Putamen (tissue), 1 donor: ENCODE measurements at regions not wholly inside any gene's neighbourhood (a gene's known extent, or its start where the extent isn't known, plus 50 kb on each side); places are given as distances from the start of the nearest gene placed in this dataset.

Source experiments
- DNase-seq: peaks from one replicate; pipeline ENCODE4 v3.0.0-alpha.2; 2016; ENCODE audit warnings: low spot score

DNA sequence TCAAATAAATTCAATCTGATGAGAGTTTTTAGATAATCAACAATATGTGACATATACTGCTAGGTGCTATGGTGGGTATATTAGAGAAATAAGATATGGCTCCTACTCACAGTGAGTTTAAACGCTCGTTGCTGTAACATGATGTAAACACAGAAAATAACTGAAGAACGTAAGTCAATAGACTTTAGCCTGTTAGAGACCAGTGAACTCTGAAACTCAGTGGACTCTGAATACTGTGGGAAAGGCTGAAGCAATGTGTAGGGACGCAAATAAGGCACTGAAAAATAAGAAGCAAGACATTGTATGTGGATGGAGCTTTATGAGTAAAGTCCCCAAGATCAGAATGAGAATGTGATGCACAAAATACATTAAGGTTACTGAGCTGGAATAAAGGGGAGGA lies 431.6 kb downstream of the TFAP2B start:
- DNase-seq = no peak

DNA sequence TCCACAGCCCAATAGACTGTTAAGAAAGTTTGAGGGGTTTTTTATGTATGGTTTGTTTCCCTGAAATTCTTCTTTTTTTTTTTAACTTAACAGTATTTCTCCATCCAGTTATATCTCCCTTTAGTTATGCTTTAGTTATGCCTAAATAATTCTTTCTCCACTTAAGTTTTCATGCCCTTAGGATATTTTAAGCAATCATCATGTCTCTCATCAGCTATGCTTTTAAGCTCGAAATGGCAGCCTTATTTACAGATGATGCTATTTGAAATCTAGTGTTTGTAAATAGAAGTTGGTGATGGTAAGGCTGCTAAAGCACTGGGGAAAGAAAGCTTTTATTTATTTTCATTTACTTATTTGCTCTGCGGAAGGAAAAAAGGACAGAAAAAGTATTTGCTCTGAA lies 439.3 kb downstream of the TFAP2B start:
- DNase-seq = no peak

DNA sequence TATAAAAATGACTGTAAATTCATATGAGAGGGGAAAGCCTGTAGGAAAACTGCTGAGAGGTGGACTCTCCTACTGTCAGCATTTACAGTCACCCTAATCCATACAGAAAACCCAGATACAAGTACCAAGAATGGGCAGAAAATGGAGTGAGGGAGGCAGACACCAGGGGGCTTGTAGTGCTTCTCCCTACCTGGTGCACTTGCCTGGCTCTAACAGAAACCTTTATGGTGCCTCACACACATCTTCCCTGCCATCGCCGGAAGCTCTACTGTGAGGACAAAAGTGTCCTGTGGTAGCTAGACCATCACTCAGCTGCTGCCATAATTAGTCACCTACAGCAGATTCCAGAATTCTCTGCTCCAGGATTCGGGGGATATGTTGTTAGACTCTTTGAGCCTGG lies 441.3 kb downstream of the TFAP2B start:
- no peak for DNase-seq

DNA sequence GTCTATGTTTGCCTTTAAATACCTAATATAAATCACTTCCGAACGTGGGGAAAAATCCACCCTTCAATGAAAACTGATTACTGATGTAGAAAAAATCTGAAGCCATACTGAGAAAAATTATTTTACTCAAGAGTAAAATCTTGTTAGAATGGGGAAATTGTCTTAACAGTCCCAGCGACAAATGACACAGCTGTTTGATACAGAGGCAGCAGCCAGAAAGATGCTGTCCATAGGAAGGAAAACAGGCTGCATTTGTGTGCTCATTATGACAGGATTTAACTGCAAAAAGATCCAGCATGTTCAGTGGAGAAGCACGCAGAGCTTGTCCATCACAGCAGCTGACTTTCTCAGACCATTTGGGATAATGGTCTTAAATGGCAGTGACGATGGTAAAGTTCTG lies 443.0 kb downstream of the TFAP2B start:
- no peak for DNase-seq

DNA sequence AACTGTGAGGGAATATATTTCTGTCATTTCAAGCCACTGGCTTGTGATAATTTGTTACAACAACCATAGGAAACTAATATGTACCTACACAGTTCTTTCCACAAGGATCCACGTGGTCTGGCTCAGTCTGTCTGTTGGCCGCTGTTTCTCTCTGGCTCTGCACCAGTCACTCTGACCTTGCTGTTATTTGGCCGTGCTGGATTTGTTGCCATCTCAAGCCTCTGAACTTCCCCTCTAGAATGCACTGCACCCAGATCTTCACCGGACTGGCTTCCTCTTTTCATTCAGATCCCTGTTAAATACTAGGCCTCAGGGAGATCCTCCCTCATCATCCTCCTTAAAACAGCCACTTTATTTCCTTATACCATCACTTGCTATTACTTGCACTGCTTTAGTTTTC lies 446.8 kb downstream of the TFAP2B start:
- DNase-seq = peak; percentile 8

DNA sequence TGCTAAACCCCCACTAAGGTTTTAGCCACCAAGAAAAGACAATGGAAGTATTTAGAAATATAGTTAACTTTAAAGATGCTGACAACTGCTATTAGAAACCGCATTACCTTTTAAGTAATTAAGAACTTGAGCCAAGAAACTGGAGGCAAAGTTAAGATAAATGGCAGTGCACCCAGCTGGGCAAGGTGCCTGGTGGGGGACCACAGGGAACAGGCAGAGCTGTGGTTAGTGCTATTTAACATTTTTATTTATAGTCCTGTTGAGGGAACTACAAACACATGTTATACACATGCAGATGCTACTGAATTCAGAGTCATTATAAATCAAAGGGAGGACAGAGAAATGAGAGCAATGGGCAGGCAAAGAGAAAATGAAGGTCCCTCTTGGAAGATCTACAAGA lies 447.9 kb downstream of the TFAP2B start:
- no peak for DNase-seq

DNA sequence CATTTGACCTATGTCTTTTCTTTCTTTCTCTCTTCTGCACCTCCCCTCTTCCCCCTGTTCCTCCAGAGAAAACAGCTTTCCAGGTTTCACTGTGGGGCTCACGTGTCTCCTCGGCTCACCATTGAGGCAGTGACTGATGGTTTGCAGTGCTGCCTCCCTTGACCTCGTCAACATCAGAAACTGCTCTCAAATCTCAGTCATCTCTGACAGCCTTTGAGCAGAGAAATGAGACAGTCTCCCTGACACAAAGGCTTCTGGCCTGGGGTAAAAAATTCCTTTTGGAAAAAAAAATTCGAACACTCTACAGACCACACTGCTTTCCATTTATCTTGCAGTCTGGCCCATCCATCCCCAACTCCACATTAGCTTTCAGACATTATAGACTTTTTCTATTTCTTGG lies 450.0 kb downstream of the TFAP2B start:
- no peak for DNase-seq

DNA sequence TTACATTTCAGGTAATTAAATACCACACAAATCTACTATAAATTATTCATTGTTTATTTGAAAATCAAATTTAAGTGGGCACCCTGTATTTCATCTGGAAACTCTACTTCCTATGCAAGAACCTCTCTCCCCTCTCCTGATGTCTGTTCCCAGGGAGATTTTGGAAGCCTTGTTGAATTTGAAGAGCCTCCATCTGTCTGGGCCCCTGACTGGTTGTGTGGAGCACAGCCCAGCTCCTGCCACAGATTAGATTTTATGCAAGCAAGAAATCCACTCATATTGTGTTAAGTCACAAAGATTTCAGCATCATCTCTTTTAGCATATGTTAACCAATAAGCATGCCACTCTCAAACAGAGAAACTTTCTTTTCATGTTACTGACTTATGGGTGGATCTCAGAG lies 451.2 kb downstream of the TFAP2B start:
- no peak for DNase-seq

DNA sequence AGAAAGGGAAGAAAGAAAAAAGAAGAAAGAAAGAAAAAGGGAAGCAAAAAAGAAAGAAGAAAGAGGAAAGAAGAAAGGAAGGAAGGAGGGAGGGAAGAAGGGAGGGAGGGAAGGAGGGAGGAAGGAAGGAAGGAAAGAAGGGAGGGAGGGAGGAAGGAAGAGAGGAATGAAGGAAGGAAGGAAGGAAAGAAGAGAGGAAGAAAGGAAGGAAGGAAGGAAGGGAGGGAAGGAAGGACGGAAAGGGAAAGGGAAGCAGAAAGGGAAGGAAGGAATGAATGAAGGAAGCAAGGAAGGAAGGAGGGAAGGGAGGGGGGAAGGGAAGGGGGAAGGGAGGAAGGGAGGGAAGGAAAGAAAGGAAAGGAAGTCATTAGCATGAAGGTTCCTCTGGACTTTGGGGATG lies 452.9 kb downstream of the TFAP2B start:
- no peak for DNase-seq

DNA sequence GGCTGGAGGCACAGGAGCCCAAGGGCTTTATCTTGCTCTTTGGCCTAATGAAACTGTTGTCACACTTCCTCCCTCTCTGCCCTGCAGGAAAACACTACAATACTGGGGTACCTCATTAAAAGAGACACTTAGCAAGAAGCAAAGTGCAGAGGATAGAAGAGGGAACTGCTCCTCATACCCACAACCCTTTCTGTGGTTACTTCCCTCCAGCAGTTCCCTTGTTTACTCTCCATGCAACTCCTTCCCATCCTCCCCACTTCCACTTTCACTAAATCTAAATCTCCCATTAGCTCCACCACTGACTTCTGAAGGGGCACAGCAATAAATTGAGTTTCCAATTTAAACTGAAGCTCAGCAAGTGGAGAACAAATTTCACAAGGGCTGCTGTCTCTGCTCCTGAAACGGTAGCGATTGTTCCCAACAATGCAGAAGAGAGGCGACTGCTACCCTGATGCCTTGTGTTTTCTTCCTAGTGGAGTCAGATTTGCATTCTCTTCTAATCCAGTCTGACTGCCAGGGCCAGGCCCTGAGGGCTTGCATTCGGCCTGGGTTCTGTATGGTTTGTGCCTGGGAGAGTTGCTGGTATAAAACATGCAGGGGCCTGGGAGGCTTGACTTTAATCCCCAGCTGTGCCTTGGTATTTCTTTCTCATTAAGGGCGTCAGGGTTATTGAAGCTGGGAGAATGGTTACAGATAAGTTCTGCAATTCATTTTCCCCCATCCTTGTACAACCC lies 454.7 kb downstream of the TFAP2B start:
- peak; percentile 31 for DNase-seq

DNA sequence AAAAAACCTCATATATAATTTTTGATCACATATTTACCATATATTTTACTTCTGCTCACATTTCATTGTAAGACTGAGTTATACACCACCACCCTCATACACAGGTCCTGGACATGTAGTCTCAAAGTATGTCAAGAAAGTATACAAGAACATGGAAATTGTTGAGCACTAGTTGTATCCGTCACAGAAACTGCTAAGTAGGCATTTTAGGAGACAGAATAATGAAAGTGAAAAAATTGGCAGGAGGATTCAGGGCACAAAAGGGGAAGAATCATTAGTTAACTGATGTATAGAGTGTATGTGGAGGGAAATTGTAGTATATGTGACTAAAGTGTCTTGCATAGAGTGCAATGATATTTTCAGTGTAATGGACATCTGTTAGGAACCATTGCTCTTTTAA lies 458.8 kb downstream of the TFAP2B start:
- no peak for DNase-seq

DNA sequence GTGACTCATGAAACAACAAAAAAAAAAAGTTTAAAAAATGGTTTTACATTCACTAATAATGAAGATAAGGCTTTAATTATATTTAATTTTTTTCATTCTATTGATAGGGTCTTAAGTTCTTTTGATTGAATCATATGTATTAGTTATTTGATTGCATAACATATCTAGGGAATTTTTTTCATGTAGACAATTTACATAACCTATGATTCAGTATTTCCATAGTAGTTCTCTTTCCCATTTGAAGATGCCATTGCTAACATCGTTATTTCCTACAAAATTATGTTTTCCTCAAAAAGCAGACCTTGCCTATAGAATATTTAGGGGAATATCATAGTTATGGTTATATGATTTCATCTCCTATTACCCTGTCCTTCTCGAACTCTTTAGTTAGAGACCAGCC lies 463.4 kb downstream of the TFAP2B start:
- no peak for DNase-seq

DNA sequence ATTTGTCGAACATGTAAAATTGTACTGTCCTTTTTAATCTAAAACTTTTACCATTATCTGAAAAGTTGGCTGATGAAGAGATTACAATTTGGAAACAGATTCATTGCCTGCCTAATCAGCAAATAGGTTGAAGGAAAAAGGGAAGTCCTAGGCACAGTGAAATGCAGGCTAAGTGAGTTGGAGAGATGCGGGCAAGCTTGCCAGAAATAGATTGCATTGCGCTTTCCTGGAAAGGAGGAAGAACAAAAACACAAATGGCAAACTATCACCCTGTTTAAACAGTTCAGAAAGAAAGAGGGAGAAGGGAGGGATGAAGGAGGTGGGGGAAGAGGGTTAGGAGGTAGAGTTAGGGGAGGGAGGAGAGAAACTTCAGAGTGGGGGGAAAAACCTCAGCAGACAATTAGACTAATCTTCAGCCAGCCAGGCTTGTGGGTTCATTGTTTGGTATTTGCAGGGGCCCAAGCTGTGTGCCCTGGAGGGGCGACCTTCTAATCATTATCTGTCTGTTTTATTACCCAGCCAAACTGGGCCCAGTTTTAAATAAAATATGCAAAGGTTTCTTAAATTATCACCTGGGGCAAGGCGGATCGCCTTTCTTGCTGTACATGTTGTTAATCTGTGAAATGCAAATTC lies 465.2 kb downstream of the TFAP2B start:
- no peak for DNase-seq

DNA sequence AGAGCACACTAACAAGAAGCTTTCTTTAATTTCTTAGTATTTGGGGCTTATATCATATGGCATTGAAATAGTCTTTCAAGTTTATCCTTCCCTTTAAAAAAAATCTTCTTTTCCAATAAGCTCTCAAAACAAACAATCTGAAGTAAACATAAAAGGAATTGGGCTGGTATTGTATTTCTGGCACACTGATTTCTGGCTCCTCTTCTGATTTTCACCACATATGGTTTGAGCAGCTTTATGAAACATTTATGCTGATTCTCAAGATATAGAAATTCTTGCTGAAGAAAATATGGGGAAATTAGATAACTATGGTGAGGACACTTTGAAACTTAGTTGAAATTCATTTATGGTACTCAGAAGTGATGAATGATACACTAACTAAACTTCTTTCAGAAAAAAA lies 467.2 kb downstream of the TFAP2B start:
- no peak for DNase-seq

DNA sequence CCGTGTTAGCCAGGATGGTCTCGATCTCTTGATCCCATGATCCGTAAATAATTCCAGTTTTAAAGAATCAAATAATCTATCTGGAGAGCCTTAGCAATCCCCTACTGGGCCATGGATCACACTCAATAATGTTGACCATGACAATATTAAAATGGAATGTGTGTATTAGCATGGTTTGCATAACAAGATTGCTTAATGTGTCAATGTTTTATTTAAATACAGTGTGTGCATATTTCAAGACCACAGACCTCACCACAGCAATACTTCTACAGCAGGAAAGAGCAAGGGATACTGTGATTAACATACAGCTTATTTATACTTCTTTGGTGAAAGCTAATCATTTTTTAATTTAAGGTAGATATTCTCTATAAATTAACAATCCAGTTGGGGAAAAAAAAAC lies 470.4 kb downstream of the TFAP2B start:
- DNase-seq = no peak

DNA sequence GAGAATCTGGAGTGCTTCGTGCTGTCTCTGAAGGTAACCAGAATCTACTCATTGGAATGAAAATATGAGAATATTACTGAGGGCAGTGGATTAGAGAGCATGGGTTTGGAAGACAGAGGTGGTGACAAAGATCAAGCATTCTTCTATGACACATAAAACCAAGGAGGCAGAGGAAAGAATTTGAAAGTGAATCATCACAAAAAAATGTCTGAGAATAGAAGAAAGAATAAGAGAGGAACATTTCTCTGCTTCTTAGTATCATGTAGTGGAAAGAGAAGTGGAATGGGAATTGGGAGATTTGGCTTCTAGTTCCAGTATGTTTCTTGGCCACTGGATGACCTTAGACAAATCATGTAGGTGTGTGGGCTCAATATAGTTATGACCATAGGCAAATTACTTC lies 474.0 kb downstream of the TFAP2B start:
- no peak for DNase-seq

DNA sequence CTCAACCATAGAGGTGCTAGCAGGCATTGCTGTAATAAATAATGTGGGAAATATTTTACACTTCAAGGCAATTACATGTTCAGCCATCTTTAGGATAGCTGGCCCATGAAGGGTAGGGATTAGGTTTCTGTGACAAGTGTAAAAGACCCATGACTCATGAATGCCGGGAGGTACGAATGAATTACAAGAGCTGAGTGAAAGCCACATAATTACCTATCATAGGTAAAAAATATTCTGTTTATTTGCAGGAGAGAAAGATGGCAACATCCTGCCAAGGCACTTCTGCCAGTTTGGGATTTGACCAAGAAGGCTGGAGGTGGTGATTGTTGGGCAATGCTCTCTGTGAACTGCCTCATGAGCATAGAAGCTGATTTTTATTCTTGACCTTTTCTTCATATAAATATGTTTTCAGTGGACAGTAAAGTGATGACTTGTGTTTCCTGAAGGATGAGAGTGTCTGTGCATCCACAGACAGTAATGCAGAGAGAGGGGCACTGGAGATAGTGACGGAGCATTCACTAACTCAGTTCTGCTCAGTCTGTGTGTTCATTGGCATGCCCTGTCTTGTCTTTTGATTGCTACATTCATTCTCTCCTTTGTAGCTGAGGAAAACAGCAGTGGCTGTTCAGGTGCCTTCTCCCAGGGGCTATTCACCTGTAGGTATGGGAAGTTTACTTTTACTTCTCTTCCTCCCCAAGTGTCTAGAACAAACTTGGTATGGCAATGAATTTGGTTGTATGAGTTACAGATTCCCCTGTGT lies 481.1 kb downstream of the TFAP2B start:
- no peak for DNase-seq

DNA sequence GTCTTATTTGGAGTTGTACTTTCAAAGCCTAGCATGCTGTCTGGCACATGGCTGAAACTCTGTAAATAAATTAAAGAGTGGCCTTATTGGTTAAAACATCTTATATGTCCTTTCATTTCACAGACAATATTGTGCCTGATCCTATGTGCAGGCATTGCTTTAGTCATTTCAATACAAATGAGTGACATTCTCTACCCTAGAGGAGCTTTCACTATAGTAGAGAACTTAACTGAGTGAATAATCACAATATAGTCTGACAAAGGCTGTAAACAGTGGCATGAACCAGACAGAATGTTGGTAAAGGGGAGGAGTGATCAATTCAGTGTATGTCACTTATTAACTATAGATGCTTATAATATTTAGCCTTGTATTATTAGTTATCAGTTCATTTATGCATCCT lies 481.8 kb downstream of the TFAP2B start:
- no peak for DNase-seq

DNA sequence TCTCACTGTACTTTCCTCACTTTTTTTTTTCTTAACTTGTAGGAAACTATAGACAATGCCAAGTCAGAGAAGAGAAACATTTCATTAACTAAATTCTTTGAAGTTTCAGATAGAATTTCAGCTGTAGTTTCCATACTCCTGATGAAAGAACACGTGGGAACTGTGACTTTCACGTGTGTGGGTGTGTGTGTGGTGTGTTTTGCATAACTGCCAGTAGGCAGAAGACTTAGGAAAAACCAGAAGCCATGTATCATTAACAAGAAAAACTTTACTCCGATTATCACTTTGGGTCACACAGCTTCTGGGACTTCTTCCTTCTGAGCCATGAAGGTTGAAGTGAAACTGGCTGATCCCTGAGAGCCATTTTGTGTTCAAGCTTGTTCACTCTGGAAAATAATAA lies 483.3 kb downstream of the TFAP2B start:
- peak; percentile 55 for DNase-seq

DNA sequence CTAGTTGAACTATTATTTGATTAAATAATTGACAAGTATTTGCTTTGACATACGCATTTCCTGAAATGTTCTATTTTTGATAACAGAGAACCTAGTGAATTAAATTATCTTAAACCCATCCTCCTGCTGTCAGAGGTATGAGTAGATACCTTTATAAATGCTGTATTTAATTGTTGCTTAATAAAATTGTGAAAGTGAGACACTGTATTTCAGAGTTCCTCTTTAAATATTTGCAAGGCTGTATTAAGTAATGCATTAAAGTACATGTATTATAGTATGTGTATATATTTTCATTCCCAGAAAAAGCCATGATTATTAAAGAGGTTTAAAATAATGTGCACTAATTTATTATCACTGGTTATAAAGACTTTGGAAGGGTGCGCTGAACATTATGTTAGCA lies 483.8 kb downstream of the TFAP2B start:
- no peak for DNase-seq

DNA sequence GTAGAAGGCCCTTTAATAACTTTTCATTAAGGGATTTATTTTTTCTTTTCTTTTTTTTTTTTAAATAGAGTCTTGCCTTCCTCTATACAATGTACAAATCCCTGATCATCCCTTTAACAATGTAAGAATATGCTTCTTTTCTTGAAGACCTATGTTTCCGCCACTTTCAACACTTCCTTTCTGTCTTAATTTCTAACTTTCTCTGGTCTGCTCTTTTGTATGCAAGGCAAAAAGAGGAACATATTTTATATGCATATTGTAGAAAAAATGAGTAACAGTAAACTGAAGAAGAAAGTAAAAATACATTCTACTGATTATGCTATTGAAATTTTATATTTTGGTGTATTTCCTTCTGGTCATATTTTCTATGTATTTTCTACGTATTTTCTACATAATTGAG lies 484.7 kb downstream of the TFAP2B start:
- no peak for DNase-seq

DNA sequence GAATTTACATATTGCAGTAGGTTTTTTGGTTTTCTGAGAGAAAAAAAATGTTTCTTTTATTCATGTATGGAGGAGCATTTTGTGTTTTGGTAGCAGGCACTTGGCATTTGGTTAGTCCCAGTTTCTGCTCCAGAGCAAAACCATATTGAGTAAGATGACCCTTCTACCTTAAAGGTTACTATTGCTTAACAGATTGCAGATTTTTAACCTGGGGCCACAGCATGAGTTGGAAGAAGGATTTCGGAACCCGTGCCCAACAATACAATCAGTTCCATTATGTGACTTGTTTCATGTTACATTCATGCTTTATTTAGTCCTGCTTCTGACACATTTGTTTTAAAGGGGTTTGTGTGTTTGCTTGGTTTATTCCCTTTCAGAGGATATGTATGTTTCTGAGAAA lies 496.3 kb downstream of the TFAP2B start:
- no peak for DNase-seq

DNA sequence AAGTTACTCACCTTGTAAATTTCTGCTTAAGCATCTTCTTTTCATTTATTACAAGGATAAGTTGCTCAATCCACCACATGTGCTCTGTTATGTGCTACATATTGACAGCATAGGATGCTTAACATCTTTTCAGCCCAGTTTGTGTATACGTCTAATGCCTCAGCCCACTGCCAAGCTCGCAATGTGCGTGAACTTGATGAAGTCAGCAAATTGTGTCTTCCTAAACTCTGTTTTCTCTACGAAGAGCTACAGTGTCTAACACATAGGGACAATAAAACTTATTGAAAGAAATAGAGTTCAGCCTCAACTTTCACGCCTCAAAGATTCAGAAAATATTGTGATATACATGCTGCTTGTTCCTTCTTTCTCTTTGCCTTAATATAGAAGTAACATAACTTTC lies 500.0 kb downstream of the TFAP2B start:
- DNase-seq = no peak
